SK-N-SH treated with all-trans-retinoic acid at 6 μM for 48 hours (cell line): ENCODE measurements at regions not wholly inside any gene's neighbourhood (a gene's known extent, or its start where the extent isn't known, plus 50 kb on each side); places are given as distances from the start of the nearest gene placed in this dataset.

Experiments used
- BACH2 ChIP-seq: fragments of 250-450 bp; sonication (Bioruptor Pico); IDR thresholded peaks from 2 replicates; pipeline ENCODE4 v1.9.0; 2021; ENCODE audit warnings: mild to moderate bottlenecking, borderline replicate concordance
- ESRRG ChIP-seq: fragments of 250-450 bp; sonication (Bioruptor Pico); IDR thresholded peaks from 2 replicates; pipeline ENCODE4 v1.6.1; 2021; ENCODE audit warnings: mild to moderate bottlenecking
- GLIS3 ChIP-seq: fragments of 250-450 bp; sonication (Bioruptor Pico); IDR thresholded peaks from 2 replicates; pipeline ENCODE4 v1.5.0; 2020; ENCODE audit warnings: mild to moderate bottlenecking, moderate library complexity
- RARB ChIP-seq: fragments of 250-450 bp; sonication (Bioruptor Pico); IDR thresholded peaks from 2 replicates; pipeline ENCODE4 v1.8.0; 2021; ENCODE audit warnings: mild to moderate bottlenecking, moderate library complexity
- TCF4 ChIP-seq: fragments of 250-450 bp; sonication (Bioruptor Pico); IDR thresholded peaks from 2 replicates; pipeline ENCODE4 v1.8.0; 2021; ENCODE audit warnings: mild to moderate bottlenecking, moderate library complexity, borderline replicate concordance
- TOX ChIP-seq: fragments of 250-450 bp; sonication (Bioruptor Pico); IDR thresholded peaks from 2 replicates; pipeline ENCODE4 v1.8.0; 2021; ENCODE audit warnings: mild to moderate bottlenecking, moderate library complexity, borderline replicate concordance
- ZFP30 ChIP-seq: fragments of 450-650 bp; formaldehyde crosslinking; IDR thresholded peaks from 2 replicates; pipeline ENCODE4 v1.5.0; 2022; ENCODE audit warnings: mild to moderate bottlenecking, moderate library complexity
- ZNF565 ChIP-seq: fragments of 450-650 bp; formaldehyde crosslinking; conservative IDR thresholded peaks from 2 replicates; pipeline ENCODE4 v1.5.0; 2020; ENCODE audit warnings: low read depth, mild to moderate bottlenecking, moderate library complexity
- ZNF8 ChIP-seq: fragments of 450-650 bp; formaldehyde crosslinking; IDR thresholded peaks from 2 replicates; pipeline ENCODE4 v1.5.0; 2020; ENCODE audit warnings: mild to moderate bottlenecking, moderate library complexity
- TF ChIP-seq, protein P1 (sequence below): fragments of 250-450 bp; sonication (Bioruptor Pico); IDR thresholded peaks from 2 replicates; pipeline ENCODE4 v1.8.0; 2020; ENCODE audit warnings: mild to moderate bottlenecking, moderate library complexity, borderline replicate concordance
- TF ChIP-seq, protein P2 (sequence below): fragments of 250-450 bp; sonication (Bioruptor Pico); IDR thresholded peaks from 2 replicates; pipeline ENCODE4 v1.5.1; 2021; ENCODE audit warnings: mild to moderate bottlenecking, moderate library complexity
- TF ChIP-seq, protein P3 (sequence below): fragments of 250-450 bp; sonication (Bioruptor Pico); IDR thresholded peaks from 2 replicates; pipeline ENCODE4 v1.5.0; 2020; ENCODE audit warnings: mild to moderate bottlenecking, moderate library complexity
- TF ChIP-seq, protein P4 (sequence below): fragments of 250-450 bp; sonication (Bioruptor Pico); IDR thresholded peaks from 2 replicates; pipeline ENCODE4 v1.5.1; 2020; ENCODE audit warnings: low read depth, mild to moderate bottlenecking, moderate library complexity
- TF ChIP-seq, protein P5 (sequence below): fragments of 250-450 bp; sonication (Bioruptor Pico); IDR thresholded peaks from 2 replicates; pipeline ENCODE4 v1.8.0; 2021; ENCODE audit warnings: low read depth, mild to moderate bottlenecking, moderate library complexity, borderline replicate concordance

DNA sequence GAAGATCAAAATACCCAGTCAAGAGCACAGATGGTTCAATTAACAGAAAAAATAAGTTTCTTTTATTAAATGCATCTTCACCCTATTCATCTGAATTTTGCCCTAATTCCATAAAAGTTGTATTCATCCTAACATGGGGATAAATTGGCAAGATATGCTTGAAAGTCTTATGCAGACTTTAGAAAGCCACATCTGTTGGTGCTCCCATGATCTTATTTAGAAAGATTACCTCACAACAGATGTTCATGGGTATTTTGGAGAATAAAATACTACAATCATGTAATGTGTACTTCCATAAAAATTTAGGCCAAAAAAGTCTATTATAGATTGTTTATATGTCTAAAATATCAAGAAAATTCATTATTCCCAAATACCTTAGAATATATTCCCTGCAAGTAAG is 510.3 kb downstream of the TECRL start:
- TF ChIP-seq TOX (no peak), ZNF8 (CRISPR knock-in tag) (no peak), BACH2 (CRISPR knock-in tag) (no peak), ZFP30 (CRISPR knock-in tag) (no peak), RARB (CRISPR knock-in tag) (no peak), ZNF565 (CRISPR knock-in tag) (no peak), ESRRG (CRISPR knock-in tag) (no peak), GLIS3 (no peak), TCF4 (CRISPR knock-in tag) (no peak)
- TF ChIP-seq, protein P1, sequence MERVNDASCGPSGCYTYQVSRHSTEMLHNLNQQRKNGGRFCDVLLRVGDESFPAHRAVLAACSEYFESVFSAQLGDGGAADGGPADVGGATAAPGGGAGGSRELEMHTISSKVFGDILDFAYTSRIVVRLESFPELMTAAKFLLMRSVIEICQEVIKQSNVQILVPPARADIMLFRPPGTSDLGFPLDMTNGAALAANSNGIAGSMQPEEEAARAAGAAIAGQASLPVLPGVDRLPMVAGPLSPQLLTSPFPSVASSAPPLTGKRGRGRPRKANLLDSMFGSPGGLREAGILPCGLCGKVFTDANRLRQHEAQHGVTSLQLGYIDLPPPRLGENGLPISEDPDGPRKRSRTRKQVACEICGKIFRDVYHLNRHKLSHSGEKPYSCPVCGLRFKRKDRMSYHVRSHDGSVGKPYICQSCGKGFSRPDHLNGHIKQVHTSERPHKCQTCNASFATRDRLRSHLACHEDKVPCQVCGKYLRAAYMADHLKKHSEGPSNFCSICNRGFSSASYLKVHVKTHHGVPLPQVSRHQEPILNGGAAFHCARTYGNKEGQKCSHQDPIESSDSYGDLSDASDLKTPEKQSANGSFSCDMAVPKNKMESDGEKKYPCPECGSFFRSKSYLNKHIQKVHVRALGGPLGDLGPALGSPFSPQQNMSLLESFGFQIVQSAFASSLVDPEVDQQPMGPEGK (CRISPR knock-in tag) = no peak
- TF ChIP-seq, protein P2, sequence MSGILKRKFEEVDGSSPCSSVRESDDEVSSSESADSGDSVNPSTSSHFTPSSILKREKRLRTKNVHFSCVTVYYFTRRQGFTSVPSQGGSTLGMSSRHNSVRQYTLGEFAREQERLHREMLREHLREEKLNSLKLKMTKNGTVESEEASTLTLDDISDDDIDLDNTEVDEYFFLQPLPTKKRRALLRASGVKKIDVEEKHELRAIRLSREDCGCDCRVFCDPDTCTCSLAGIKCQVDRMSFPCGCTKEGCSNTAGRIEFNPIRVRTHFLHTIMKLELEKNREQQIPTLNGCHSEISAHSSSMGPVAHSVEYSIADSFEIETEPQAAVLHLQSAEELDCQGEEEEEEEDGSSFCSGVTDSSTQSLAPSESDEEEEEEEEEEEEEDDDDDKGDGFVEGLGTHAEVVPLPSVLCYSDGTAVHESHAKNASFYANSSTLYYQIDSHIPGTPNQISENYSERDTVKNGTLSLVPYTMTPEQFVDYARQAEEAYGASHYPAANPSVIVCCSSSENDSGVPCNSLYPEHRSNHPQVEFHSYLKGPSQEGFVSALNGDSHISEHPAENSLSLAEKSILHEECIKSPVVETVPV = no peak
- TF ChIP-seq, protein P3, sequence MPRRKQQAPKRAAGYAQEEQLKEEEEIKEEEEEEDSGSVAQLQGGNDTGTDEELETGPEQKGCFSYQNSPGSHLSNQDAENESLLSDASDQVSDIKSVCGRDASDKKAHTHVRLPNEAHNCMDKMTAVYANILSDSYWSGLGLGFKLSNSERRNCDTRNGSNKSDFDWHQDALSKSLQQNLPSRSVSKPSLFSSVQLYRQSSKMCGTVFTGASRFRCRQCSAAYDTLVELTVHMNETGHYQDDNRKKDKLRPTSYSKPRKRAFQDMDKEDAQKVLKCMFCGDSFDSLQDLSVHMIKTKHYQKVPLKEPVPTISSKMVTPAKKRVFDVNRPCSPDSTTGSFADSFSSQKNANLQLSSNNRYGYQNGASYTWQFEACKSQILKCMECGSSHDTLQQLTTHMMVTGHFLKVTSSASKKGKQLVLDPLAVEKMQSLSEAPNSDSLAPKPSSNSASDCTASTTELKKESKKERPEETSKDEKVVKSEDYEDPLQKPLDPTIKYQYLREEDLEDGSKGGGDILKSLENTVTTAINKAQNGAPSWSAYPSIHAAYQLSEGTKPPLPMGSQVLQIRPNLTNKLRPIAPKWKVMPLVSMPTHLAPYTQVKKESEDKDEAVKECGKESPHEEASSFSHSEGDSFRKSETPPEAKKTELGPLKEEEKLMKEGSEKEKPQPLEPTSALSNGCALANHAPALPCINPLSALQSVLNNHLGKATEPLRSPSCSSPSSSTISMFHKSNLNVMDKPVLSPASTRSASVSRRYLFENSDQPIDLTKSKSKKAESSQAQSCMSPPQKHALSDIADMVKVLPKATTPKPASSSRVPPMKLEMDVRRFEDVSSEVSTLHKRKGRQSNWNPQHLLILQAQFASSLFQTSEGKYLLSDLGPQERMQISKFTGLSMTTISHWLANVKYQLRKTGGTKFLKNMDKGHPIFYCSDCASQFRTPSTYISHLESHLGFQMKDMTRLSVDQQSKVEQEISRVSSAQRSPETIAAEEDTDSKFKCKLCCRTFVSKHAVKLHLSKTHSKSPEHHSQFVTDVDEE (CRISPR knock-in tag) = no peak
- TF ChIP-seq, protein P4, sequence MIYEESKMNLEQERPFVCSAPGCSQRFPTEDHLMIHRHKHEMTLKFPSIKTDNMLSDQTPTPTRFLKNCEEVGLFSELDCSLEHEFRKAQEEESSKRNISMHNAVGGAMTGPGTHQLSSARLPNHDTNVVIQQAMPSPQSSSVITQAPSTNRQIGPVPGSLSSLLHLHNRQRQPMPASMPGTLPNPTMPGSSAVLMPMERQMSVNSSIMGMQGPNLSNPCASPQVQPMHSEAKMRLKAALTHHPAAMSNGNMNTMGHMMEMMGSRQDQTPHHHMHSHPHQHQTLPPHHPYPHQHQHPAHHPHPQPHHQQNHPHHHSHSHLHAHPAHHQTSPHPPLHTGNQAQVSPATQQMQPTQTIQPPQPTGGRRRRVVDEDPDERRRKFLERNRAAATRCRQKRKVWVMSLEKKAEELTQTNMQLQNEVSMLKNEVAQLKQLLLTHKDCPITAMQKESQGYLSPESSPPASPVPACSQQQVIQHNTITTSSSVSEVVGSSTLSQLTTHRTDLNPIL (CRISPR knock-in tag) = no peak
- TF ChIP-seq, protein P5, sequence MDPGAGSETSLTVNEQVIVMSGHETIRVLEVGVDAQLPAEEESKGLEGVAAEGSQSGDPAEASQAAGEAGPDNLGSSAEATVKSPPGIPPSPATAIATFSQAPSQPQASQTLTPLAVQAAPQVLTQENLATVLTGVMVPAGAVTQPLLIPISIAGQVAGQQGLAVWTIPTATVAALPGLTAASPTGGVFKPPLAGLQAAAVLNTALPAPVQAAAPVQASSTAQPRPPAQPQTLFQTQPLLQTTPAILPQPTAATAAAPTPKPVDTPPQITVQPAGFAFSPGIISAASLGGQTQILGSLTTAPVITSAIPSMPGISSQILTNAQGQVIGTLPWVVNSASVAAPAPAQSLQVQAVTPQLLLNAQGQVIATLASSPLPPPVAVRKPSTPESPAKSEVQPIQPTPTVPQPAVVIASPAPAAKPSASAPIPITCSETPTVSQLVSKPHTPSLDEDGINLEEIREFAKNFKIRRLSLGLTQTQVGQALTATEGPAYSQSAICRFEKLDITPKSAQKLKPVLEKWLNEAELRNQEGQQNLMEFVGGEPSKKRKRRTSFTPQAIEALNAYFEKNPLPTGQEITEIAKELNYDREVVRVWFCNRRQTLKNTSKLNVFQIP = no peak
